ENCODE measurements at regions not wholly inside any gene's neighbourhood (a gene's known extent, or its start where the extent isn't known, plus 50 kb on each side); places are given as distances from the start of the nearest gene placed in this dataset.
A peak's percentile ranks its signal among the peaks of the same experiment; 100 is the strongest.
"Not testable (repeated sequence)": the region's sequence is repeated elsewhere in the genome, so short reads cannot be mapped to it uniquely, and the experiment has no call there.

DNA sequence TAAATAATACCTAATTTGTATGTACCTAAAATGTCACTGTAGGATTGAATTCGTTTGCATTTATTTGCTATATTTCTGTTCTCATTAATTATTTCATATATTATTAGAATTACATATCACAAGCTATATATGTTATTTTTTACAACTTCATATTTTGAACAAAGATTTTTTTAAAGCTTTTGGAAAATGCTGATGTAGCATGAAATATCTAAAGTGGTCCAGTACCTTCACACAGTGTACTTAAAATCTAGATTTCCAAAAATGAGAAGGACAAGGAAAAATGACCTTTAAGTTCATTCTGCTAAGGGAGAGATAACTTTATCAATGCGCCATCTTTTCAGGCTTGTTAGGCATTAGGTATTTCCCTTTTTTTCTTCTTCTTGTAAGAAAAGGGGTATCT, 71.8 kb downstream of the LARP7 start:
- DNase-seq, result no peak

DNA sequence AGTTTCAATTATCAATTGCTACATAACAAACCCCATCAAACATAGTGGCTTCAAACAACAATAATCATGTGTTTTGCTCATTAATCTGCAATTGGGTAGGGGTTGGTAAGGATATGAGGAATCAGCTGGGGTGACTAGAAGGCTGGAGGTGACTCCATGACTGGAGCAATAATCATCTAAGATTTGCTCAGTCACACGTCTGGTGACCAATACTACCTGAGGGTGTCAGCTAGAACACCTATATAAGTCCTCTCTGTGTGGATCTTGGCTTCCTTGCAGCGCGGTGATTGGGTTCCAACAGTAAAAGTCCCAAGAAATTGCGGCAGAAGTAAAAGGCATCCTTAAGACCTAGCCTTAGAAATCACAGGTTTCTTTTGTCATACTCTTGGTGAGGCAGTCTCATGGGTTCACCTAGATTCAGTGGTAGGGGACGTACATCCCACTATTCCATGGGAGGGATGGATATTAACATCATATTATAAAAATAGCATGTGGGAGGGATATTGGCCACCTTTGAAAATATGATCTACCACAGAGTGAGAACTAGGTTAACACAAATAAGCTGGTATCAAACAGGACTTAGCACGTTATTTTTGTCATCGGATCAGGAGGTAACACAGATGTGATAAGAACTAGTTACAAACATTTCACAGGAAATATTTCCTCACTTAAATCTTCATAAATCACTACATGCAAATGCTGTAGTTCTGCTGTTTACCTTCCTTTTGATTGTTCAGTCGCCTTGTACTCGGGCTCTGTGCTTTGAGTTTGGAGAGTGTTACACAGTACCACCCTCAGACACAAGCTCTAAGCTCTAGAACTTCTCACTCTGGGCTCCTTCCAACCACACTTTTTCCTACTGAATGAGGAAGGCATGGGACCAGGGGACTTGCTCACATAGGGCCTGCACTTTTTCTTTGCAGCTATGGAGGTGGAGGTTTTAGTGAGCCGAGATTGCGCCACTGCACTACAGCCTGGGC, 78.3 kb downstream of the LARP7 start:
- DNase-seq, result no peak

DNA sequence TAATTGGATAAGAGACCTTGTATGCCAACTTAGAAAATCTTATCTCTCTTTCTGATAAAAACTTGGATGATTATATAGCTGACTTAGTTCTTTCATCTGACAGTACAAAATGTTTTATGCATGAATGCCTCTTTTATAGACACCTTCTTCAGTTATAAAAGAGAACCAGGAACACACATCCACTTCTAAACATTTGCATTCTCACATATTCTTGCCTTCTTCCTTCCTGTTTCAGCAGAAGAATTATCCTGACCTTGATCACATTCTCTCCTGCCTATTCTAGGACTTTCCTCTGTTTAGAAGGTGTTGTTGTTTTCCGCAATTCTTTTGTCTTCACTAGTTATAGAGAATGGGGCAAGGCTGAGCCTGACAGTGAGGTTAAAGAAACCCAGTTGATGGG, 80.9 kb downstream of the LARP7 start:
- no peak for DNase-seq

DNA sequence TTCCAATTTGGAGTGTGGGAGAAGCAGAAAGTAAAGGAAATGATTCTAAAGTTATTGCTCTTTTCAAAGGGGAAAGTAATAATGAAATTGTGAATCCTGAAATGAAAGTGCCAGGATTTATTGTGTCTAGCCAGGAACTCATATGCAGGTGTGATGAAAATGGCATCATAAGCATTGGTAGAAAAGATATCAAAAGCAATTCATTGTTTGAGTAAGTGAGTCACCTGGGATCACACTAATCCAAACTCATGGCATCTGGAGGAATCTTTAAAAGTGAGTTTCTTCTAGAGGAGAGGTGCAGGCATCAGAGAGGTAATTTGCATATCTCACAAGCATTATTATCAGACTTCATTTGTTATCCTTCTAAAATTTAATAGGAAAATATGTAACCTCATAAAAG, 84.7 kb downstream of the LARP7 start:
- no peak for DNase-seq

DNA sequence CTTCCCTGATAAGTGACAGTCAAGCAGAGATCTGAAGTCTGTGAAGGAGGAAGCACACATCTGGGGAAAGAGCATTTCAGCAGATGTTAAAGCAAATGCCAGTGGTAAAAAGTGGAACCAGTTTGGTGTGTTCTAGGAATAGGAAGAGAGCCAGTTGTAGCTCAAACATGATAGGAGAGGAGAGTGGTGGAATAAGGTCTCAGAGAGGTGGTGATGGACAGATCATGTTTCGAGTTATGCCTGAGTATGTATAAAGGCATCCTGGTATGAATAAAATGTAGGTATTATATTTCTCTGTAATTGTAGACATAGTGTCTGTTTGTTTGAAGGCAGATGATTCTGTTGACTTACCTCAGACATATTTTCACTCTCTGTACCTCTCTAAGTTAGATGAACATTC, 89.1 kb downstream of the LARP7 start:
- DNase-seq, result no peak

DNA sequence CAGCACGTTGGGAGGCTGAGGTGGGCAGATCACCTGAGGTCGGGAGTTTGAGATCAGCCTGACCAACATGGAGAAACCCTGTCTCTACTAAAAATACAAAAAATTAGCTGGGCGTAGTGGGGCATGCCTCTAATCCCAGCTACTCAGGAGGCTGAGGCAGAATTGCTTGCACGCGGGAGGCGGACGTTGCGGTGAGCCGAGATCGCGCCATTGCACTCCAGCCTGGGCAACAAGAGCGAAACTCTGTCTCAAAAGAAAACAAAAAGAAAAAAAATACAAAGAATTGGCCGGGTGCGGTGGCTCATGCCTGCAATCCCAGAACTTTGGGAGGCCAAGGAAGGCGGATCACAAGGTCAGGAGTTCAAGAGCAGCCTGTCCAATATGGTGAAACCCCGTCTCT, 90.8 kb downstream of the LARP7 start:
- not testable (repeated sequence) for DNase-seq

DNA sequence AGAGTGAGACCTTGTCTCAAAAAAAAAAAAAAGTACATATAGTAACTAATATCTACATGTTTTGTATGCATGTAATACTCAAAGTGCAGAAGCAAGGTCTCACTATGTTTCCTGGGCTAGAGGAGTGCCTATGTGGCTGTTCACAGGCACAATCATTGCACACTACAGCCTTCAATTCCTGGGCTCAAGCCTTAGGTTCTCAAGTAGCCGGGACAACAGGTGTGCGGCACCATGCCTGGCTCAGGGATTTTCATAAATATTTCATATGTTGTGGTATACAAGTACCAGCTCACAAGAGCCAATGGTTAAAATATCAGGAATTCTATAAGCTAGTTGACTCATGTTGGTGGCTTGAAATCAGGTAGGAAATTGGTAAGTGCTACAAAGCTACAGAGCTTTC, 94.8 kb downstream of the LARP7 start:
- DNase-seq, result no peak

DNA sequence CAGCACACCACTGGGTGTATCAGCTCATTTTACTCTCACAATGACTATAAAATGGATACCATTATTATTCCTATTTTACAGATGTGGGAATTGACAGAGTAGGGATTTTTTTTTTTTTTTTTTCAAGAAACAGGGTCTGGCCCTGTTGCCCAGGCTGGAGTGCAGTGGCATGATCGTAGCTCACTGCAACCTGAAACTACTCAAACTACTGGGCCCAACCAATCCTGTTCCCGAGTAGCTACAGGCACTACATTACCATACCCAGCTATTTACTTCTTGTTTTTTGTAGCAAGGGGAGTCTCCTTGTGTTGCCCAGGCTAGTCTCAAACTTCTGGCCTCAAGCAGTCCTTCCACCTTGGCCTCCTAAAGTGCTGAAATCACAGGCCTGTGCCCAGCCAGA, 95.2 kb downstream of the LARP7 start:
- DNase-seq, result no peak

DNA sequence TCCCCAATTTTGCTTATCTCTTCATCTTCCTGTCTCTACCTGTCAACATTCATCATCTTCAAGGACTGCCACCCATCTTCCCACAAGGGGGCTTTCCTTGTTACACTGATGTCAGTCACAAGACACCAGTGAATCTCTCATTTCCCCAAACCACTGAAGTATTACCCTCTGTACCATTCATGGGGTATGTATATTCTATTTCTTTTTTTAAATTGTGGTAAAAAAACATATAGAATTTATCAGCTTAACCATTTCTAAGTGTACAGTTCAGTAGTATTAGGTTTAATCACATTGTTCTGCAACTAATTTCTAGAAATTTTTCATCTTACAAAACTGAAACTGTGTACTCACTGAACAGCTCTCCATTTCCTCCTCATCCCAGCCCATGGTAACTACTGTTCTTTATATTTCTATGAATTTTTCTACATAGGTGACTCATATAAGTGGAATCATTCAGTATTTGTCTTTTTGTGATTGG, 98.6 kb downstream of the LARP7 start:
- no peak for DNase-seq

DNA sequence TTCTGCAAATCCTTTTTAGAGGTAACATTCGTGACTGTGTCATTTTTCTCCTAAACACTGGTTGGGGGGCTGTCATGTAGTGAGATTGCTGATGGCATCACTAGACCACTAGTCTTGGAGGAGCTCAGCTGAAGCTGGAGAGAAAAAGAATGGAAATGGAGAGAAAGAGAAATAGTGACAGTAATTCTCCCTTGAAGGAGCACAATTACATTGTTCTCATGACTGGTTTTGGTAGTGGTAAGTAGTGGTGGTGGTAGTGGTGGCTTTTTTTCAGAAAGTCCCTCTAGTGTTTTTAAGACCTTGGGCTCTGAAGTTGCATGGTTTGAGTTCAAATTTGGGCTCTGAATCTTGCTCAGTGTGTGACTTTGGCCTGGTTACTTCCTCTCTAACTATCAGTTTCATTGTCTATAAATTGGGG, 99.8 kb downstream of the LARP7 start:
- DNase-seq, result no peak

DNA sequence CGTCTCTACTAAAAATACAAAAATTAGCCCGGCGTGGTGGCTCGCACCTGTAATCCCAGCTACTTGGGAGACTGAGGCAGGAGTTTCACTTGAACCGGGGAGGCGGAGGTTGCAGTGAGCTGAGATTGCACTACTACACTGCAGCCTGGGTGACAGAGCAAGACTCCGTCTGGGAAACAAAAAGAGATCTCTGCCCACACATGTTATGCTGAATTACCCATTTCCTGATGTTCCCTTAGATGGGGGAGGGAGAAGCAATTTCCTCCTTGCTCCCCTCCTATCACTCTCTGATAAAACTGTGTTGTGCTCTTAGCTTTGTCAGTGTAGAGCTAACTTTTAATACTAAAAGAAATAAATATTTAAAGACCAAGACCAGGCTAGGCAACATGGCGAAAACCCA, 102.5 kb downstream of the LARP7 start:
- no peak for DNase-seq

DNA sequence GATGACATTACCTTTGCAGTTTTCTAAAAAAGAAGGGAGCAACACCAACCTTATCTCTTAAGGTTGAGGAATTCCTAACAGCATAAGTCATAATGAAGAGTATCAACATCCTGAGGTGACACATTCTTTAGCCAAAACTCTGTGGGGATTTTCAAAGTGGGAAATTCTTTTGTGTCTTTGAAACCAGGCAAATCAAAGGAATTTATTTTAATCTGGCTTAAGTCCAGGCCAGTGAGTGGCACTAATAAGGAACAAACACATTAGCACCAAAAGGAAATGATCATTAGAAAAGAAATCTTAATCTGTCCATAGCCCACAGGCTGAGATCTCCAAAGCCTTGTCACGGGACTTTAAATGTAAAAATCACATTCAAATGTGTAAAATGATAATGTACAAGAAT, 110.1 kb downstream of the LARP7 start:
- no peak for DNase-seq

DNA sequence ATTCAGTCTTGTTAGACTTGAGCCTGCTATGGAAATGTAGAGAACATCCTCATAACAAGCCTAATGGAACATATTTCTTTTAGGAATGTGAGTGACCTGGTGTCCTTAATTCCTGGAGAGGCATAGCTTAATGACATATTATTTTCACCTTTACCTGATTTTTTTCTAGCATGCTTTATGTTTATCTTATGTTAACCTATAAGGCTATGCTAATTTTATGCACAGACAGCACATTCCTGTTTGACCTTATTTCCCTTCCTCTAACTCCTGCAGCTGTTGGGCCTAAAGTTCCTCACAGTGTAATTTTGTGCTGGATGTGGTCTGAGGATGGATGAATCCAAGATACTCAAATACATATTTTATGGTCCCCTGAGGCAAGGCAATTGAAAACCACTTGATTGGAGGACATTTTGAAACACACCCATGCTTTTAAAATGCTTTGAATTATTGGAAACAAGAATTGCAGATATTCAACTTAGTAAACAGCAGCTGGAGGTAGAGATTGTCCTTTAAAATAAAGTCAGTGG, 111.5 kb downstream of the LARP7 start:
- no peak for DNase-seq

DNA sequence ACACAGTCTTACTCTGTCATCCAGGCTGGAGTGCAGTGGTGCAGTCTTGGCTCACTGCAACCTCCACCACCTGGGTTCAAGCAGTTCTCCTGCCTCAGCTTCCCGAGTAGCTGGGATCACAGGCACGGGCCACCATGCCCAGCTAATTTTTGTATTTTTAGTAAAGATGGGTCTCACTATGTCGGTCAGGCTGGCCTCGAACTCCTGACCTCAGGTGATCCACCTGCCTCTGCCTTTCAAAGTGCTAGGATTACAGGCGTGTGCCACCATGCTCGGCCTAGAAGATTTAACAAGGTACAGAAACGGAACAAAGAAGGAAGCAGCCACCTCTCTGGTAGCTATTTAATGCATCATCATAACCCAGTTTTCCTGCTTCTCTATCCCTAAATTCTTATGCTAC, 113.8 kb downstream of the LARP7 start:
- DNase-seq, result not testable (repeated sequence)

DNA sequence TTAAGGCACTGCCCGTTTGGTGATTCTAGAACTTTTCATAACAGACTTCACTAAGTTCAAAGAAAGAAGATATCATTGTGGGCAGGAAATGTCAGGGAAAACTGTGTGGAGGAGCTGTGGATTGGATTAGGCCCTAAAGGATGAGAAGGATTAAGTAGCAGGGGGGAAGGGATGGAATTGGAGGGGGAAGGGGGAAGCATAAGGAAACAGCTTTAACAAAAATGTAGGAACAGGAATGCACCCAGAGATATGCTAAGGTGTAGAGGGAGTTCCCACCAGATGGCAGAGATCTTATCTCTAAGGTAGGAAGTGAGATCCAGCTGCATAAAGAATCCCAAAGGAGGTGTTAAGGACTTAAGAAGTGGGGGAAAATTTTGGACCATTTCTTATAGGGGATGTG, 114.5 kb downstream of the LARP7 start:
- no peak for DNase-seq

DNA sequence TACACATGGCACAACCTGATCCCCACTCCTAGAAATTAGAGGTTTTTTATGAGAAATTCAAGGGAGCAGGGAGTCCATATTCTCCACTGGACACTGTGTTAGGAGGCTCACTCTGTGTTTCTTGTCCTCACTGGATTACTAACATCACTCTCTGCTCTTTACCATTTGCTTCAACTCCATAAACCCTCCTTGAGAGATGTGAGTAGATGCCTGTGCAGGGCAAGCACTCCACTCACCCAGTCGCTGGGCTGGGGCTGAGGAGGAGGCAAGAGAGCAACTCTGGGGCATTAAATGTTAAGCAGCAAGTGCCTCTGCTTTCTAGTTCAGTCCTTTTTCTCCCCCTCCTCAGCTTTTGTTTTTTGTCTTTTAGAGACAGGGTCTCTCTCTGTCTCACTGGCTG, 115.1 kb downstream of the LARP7 start:
- no peak for DNase-seq

DNA sequence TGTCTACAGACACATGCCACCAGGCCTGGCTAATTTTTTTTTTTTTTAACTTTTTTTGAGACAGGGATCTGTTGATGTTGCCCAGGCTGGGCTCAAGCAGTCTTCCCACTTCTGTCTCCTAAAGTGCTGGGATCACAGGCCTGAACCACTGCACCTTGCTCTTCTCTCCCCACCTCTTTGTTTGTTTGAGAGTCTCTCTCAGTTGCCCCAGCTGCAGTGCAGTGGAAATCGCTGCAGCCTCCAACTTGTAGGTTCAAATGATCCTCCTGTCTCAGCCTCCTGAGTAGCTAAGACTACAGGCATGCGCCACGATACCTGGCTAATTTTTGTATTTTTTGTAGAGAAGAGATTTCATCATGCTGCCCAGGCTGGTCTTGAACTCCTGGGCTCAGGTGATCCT, 115.6 kb downstream of the LARP7 start:
- no peak for DNase-seq

DNA sequence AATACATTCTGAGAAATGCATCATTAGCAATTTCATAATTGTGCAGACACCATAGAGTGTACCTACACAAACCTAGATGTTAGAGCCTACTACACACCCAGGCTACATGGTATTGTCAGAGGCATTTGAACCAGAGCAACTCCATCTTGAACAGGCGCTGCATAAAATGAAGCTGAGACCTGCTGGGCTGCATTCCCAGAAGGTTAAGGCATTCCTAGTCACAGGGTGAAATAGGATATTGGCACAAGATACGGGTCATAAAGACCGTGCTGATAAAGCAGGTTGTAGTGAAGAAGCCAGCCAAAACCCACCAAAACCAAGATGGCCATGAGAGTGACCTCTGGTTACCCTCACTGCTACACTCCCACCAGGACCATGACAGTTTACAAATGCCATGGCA, 116.4 kb downstream of the LARP7 start:
- no peak for DNase-seq

DNA sequence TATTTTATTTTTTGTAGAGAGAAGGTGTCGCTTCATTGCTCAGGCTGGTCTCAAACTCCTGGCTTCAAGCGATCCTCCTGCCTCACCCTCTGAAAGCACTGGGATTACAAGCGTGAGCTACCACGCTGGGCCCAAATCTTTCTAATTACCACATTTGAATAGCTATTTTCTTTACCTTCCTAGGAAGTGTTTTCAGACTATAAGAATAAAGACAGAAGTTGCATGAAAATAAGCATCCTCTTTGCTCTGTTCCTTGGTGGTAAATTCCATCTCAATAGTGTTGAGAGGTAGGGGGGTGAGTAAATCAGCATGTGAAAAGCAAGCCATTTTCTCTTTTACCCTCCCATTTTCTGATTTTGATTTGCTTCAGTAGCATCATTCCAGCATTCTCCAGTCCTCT, 122.4 kb downstream of the LARP7 start:
- DNase-seq, result no peak

DNA sequence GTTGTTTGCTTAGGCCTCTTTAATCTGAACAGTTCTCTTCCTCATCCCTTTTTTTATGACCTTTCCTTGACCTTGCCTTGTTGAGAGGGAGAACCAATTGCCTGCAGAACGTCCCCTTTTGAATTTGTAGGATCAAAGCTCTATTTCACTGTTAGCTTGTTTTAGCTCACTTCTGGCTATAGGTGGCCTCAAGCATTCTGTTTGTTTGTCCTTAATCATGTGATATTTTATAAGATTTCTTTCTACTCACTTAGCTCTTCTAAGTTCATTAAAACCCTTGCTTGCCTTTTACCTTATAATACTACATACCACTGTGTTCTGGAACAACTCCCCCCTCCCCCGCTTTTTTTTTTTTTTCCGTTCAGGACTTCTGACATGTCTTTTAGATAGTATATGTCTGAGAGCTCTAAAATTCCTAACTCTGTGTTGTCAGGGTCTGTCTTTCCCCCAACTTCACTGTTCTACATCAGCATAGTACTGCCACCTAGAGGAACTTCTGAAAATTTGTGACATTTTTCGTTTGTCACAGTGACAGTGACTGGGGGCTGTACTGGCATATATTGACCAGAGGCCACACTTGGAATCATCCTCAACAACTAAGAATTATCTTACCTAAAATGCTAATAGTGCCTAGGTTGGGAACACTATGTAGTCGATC, 128.5 kb downstream of the LARP7 start:
- peak; percentile 56 for DNase-seq

DNA sequence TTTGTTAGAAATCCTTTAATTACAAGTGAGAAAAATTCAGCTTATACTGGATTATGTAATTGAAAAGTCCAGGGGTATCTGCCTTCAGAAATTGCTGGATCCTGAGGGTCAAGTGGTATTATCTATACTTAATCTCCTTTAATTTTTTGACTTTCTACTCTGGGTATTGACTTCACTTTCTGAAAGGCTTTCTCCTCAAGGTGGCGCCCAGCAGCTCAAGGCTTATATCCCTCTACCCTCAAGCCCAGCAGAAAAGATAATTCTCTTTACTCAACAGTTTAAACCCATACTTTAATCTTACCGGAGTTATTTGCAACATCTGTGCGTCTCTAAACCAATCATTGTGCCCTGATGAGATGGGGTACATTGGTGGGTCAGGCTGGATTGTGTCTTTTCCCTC, 129.5 kb downstream of the LARP7 start:
- DNase-seq, result peak; percentile 55

DNA sequence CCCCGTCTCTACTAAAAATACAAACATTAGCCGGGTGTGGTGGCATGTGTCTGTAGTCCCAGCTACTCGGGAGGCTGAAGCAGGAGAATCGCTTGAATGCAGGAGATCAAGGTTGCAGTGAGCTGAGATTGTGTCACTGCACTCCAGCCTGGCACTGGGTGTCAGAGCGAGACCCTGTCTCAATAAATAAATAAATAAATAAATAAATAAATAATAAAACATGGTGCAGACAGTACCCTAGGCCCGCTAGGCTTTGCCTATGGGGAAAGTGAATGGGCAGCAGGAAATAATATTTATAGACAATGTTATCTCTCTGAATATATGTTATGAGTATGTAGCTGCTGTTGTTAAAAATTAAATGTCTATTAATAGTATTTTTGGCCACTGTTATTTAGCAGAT, 130.4 kb downstream of the LARP7 start:
- no peak for DNase-seq

DNA sequence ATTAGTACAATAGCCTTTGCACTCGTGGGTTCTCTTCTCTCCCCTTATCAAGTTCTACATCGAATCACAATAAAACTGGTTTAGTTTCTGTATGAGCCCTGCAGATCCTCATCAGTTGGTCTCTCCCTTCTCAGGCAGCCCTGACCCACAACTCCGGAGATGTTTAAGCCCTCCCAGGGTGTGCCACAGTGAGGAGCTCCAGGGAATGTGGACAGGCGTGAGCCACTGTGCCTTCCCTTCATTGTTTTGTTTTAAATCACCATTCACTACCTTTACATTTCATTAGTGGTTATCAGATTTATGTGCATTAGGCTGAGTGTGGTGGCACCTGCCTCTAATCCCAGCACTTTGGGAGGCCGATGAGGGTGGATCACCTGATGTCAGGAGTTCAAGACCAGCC, 133.2 kb downstream of the LARP7 start:
- no peak for DNase-seq

DNA sequence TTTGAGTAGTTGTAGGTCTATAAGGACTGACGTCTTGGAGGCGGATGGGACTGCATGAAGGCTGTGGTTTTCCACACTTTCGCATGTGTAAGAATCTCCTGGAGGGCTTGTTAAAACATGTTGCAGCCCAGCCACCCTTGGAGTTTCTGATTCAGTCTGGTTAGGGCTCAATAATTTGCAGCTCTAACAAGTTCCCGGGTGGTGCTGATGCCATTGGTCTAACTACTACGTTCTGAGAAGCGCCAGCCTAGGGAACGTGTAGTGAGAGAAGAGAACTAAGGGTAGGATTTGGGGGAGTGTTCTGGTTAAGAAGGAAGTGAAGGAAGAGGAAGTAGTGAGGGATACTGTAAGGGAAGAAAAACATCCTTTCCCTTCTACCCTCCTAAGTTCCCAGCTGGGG, 138.9 kb downstream of the LARP7 start:
- DNase-seq, result no peak

Measured in NCI-H69 (cell line).